HG03575 (cell line): ENCODE measurements at regions not wholly inside any gene's neighbourhood (a gene's known extent, or its start where the extent isn't known, plus 50 kb on each side); places are given as distances from the start of the nearest gene placed in this dataset.

Experiments used
- ATAC-seq: cut with Tn5 transposase; IDR thresholded peaks from one replicate; pipeline ENCODE4 v1.9.1; 2021; ENCODE audit not compliant: unreplicated experiment, insufficient number of reproducible peaks, low FRiP score; ENCODE audit errors: extremely low read depth

DNA sequence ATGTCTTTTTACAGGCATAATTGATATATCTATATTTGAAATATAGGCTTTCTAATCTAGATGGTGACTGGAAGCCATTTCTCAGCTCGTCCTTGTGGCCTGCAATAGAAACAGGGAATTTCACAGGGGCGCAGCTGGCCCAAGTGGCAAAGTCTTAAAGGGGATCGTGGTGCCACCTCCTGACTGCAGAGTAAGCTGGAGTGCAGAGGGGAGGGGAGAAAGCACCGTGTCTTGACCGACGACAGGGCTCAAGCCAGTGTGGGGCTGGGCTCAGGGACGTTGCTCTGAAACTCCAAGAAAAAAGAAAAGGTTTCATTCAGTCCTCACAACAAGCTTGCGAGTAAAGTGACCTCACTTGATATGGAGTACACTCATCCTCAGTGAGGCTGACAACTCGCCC lies 255.1 kb downstream of the DCDC2C start:
- ATAC-seq, result no peak

DNA sequence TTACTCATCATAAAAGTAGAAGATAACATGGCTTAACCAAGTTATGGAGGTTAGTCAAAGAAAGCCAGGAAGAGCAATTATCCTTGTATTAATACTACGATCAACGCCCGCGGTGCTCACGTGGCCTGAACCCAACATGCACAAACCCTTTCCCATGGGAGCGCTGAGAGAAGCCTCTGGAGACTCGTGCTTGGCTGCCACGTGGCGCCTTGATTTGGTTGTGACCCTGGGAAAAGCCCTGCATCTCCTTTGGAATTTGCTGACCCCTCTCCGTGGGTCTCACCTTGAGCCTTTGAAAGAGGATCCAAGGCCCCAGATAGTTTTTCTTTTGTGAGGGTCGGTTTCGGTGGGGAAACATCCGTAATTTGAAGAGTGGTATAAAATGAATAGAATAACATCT lies 255.6 kb downstream of the DCDC2C start:
- no peak for ATAC-seq

DNA sequence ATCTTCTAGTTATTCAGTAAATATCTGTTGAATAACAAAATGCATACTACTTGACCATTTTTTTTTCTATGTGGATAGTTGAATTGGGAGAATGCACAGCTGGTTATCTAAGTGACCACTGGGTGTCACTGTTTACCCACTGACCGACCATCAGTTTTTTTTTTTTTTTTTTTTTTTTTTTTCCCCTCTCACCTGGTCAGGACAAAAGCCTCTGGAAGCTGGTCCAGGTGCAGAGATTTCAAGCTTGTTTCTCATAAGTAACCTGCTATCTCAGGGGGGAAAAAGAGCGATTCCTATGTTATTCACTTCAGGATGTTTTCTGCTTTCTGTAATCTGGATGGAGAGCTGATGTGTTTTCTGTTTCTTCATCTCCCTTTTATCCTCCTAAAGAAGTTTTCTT lies 256.0 kb downstream of the DCDC2C start:
- no peak for ATAC-seq

DNA sequence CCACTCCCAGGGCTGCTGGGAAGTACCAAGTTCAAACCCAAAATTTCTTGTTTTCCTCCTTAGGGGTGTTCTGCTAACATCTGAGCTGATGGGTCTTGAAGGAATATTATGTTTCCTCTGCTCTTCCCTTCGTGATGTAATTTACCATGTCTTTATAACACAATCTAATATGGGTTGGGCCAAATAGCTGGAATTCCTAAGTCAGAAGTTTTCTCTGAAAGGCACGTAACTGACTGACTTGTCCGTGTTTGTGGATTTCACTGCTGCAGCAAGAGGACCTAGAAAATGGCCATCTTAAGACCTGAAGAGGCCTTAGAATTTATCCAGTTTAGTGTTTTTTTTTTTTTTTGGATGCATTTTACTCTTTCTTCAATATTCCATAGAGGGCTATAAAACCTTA lies 256.7 kb downstream of the DCDC2C start:
- no peak for ATAC-seq

GRCh38 chr2:3962719-3963118 lies 259.3 kb downstream of the DCDC2C start:
- ATAC-seq, result no peak

DNA sequence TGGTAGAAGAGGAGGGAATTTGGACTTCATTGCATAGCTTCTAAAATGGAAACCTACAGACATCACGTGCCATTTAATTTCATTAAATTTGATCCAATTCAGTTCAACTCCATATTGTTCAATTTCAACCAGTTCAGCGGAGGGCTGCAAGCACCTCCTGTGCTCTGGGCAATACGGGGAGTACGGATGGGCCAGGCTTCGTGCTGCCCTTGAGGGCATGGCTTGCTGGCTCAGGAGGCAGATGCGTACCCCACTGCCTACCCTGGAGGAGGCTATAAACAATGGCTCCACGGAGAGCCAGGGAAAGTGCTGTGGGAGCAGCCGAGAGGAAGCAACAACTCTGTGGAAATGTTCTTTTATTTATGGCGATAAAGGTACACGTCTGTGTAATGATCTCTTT lies 261.8 kb downstream of the DCDC2C start:
- no peak for ATAC-seq

- no peak for ATAC-seq
Measured at GRCh38 chr2:3965953-3966352, 262.6 kb downstream of the DCDC2C start.

GRCh38 chr2:3966470-3966869 lies 263.1 kb downstream of the DCDC2C start:
- ATAC-seq, result no peak

DNA sequence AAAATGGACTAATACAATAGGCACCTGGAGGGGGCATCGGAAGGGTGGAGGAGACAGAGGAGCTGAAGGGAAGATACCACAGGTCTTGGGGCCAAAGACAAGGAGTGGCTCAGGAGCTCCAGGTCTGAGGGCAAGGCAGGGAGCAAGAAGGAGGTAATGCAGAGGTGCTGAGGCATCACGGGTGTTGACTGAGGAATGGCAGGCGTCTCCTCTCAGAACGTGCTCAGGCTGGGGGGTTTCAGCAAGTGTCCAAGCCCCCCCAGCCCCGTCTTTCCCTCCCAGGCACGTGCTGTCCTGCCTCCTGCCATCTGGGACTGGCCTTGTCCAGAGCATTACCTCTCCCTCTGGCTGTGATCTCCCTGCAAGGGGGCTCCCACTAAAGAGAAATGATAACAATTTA lies 265.4 kb downstream of the DCDC2C start:
- ATAC-seq, result no peak

DNA sequence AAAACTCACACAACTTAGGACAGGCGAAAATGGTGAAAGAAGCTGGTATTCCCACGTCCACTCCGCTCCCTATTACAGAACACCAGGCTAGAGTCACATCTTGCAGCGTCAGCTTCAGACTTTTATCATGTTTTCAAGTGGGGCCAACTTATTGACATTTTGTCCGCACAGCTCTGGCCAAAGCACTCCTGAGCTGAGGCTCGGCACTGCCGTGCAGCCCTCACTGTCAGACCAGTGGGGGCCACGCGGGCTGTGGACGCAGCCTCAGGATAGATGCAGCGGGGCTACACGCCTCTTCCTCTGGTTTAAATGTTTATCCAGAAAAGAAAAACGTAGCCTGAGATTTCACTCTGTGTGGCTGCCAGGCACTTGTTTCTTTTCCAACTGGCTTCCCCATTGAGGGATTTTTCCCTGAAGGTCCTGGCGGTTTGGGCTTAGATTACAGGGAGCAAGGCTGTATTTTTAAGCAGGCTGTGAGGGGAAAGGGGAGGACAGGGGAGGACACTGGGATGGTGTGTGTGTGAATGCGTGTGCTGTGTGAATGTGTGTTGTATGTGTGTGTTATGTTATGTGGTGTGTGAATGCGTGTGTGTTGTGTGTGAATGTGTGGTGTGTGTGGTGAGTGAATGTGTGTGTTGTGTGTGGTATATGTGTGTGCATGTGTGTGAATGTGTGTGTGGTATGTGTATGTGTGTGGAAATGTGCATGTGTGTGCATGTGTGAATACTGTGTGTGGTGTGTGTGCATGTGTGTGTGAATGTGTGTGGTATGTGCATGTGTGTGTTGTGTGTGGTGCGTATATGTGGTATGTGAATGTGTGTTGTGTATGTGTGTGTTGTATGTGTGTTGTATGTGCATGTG lies 267.6 kb downstream of the DCDC2C start:
- ATAC-seq, result no peak

GRCh38 chr2:3971652-3972192 lies 268.3 kb downstream of the DCDC2C start:
- no peak for ATAC-seq

- ATAC-seq, result no peak
Measured at GRCh38 chr2:3972377-3972776, 269.0 kb downstream of the DCDC2C start.

GRCh38 chr2:3974765-3975164 lies 271.4 kb downstream of the DCDC2C start:
- no peak for ATAC-seq

GRCh38 chr2:3981446-3981987 lies 278.1 kb downstream of the DCDC2C start:
- ATAC-seq, result no peak

GRCh38 chr2:3982160-3982559 lies 278.8 kb downstream of the DCDC2C start:
- ATAC-seq, result no peak

DNA sequence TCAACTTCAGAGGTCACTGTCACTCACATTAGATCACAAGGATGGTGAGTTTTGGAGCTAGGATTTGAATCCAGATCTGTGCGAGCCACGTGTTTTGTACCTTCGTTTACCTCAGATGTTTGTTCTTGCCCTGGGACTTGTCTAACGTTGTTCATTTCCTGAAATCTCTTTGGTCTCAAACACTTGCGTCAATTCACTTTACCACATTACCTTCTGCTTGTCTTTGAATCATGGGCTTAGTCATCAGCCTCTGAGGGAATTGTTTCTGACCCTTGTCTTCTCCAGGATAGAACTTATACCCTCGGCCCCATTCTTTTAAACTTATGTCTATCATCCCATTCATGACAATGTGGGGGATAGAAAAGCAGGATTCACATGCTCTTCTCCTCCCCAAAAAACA lies 282.7 kb downstream of the DCDC2C start:
- no peak for ATAC-seq

DNA sequence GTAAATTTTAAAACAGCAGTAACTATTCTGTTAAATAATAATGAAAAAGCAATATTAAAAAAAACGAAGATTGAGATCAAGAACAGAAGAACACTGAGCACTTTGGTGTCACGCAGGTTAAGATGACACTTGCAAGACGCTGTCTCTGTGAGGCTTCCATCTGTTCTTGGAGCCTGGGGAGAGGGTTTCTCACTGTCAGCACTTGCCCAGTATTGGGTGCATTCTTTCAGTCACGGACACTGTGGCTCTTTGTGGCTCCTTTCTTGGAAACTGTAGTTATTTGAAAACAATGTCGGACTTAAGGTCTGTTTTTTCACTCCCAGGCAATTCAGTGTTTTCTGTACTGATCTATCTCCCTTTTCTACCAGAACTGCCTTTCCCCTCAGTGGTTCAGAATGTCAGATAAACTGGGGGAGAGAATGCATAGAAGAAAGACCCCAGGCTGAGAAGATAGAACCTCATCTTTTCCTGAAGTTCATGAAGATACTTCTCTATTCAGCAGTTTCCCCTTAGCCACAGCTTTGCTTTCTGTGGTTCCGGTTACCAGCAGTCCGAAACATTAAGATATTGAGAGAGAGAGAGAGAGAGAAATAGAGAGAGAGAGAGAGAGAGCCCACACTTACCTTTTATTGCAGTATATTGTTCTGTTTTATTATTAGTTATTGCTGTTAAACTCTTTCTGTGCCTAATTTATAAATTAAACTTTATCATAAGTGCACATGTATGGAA lies 283.3 kb downstream of the DCDC2C start:
- ATAC-seq, result no peak

GRCh38 chr2:4002841-4003403 lies 299.5 kb downstream of the DCDC2C start:
- ATAC-seq, result no peak

DNA sequence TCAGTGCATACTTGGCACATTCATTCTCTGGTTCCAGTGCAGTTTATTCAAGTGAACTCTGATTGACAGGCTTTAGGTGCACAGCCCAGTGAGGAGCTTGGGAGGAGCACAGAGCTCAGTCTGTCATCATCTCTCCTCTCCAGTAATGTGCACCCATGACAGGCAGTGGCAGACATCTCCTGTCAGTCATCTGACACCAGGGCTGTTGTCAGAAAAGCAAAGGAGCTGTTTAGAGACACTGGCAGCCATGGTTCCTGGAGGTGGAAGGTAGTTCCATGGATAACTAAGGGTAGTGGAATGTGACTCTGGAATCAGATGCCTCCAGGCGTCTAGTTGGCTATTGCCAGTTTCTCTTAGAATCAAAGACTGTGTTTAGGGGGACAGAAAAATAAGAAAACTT lies 308.8 kb downstream of the DCDC2C start:
- no peak for ATAC-seq

GRCh38 chr2:4018535-4018934 lies 315.2 kb downstream of the DCDC2C start:
- ATAC-seq, result no peak
